CD4-positive, alpha-beta T cell treated with Interleukin-15 for 1 hour (primary cell): ENCODE measurements at regions not wholly inside any gene's neighbourhood (a gene's known extent, or its start where the extent isn't known, plus 50 kb on each side); places are given as distances from the start of the nearest gene placed in this dataset.

Experiments
- DNase-seq: peaks from one replicate; pipeline ENCODE4 v3.0.0-alpha.2; 2020

DNA sequence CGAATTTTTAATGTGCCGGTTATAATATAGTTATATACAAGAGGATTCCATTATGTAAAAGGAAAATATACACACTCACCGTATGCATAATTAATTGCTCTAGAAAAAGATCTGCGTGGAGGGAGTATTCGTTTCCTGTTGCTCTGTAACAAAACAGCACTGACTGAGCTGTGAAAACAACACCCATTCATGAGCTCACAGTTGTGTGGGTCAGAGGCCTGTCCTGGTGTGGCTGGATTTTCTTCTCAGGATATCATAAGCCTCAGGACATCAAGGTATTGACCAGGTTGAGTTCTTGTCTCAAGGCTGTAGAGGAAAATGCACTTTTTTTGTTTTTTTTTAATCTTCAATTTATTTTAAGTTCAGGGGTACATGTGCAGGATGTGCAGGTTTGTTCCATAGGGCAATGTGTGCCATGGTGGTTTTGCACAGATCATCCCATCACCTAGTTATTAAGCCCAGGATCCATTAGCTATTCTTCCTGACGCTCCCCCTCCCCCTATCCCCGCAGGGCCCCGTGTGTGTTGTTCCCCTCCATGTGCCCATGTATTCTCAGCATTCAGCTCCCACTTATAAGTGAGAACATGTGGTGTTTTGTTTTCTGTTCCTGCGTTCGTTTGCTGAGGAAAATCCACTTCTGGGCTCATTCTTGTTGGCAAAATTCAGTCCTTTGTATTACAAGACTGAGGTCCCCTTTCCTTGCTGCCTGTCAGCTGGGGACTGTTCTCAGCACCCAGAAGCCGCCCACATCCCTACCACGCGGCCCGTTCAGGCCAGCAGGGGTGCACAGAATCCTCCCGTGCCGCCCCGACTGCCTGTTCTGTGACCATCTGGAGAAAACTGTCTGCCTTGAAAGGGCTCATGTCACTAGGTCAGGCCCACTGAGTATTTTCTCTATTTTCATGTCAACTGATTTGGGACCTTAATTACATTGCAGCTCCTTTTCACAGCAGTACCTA, 87.4 kb upstream of the ERRFI1 start:
- no peak for DNase-seq

- DNase-seq = no peak
Measured at GRCh38 chr1:8112611-8113261, 86.6 kb upstream of the ERRFI1 start.

DNA sequence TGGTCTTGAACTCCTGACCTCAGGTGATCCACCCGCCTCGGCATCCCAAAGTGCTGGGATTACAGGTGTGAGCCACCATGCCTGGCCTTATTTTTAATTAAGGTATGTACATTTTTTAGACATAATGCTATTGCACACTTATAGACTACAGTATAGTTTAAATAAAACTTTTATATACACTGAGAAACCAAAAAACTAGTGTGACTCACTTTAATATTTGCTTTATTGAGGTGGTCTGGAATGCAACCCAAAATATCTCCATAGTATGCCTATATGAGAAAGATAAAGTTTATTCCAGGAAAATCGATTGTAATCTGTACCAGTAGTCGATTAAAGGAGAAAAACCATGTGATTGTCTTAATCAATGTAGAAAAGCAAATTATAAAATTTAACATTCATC, 85.5 kb upstream of the ERRFI1 start:
- DNase-seq = no peak

- DNase-seq = no peak
Measured at GRCh38 chr1:8109216-8109615, 83.1 kb upstream of the ERRFI1 start.

DNA sequence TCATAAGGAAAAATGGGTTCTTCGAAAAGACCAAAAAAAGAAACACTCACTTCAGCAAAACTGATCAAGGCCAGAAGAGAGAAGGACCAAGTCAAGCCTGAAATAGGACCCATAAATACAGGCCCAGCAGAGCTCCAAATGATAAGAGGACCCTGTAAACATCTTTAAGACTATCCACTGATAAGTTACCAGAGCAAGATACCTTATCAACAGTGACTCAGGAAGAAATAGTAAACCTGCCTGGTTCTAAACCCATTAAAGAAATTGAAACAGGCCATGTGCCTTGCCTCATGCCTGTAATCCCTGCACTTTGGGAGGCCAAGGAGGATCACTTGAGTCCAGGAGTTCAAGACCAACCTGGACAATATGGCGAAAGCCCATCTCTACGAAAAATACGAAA, 81.8 kb upstream of the ERRFI1 start:
- DNase-seq = no peak

DNA sequence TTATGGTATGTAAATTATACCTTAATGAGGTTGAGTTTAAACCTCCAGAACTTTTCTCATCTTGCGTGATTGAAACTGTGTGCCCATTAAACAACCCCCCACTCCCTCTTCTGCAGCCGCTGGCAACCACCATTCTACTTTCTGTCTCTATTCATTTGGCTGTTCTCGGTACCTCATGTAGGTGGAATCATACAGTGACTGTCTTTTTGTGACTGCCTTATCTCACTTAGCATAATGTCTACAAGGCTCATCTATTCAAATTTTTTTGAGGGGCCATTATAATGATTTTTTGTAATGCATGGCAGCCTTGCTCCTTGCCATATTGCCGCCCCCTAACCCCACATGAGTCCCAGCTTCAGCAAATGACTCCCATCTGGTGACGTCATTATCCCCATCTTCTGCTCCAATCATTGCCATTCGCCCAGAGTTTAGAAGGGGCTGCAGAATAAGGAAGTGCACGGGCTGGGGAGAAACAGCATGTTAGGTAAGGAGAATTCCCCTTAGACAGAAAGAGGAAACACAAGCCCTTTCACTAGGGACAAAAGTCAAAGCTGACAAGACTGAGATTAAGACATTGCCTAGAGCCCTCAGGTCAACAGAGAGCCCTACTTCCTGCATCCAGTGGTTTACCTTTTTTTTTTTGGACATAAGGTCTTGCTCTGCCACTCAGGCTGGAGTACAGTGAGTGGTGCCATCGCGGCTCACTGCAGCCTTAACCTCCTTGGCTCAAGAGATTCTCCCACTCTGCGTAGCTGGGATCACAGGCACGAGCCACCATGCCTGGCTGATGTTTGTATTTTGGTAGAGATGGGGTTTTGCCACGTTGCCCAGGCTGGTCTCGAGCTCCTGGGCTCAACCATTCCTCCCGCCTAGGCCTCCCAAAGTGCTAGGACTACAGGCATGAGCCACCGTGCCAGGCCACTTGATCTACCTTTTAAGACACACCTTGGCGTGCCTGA, 78.4 kb upstream of the ERRFI1 start:
- peak; percentile 49 for DNase-seq

DNA sequence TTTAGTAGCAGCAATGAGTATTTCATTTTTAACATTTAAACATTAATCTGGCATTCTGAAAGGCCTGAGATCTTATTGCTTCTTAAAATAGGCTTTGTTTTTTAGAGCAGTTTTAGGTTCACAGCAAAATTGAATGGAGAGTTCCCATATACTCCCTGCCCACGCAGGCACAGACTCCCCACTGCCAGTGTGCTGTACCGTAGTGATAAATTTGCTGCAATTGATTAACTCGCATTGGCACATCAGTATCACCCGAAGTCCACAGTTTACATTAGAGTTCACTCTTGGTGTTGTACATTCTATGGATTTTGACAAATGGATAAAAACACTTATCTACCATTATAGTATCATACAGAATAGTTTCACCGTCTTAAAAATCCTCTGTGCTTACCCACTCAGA, 71.8 kb upstream of the ERRFI1 start:
- DNase-seq = no peak

DNA sequence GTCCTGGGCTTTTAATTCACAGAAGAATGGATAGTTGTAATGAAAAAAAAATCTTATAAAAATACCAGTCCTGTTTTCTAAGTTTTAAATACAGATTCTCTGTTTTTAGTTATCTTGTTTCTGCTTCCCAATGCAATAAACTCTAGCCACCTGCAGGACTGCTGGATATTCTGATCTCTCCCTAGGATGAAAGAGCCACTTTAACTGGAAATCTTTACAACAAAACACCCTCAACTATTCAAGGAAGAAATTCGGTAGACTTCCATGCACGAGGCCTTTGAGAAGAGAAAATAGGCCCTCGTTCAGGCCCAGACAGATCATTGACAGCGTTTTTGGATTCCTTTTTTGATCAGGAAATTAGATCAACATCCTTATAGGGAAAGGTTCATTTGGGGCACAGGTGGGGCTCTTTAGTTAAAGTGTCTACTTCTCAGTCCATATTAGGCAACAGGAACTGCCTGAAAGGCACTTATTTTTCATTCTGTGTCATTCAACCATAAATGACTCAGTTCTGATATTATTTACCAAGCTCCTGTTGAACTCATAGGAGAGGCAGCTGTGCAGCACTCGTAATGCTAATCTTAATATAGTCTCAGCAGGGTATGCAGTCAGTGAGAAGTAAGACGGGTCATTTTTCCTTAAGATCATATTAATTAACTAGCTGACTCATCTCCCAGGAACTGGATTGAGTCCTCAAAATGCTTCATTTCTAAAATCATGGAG, 71.1 kb upstream of the ERRFI1 start:
- no peak for DNase-seq

- DNase-seq = no peak
Measured at GRCh38 chr1:8096105-8097011, 70.2 kb upstream of the ERRFI1 start.

DNA sequence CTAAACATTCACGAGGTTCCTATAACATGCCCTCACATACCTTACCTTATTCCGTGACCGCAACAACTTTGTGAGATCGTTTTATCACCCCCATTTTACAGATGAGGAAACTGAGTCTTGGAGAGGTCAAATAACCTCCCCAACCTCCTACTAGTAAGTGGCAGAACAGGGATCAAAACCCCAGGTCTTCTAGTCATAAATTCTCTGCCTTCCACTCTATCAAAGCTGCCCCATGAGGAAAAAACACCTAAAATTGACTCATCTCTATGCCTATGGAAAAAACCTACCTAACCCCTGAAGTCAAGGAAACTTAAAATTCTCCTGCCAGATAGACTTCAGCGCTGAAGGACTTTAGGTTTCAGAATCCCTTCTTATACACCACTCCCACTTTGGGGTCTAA, 69.5 kb upstream of the ERRFI1 start:
- DNase-seq = no peak

DNA sequence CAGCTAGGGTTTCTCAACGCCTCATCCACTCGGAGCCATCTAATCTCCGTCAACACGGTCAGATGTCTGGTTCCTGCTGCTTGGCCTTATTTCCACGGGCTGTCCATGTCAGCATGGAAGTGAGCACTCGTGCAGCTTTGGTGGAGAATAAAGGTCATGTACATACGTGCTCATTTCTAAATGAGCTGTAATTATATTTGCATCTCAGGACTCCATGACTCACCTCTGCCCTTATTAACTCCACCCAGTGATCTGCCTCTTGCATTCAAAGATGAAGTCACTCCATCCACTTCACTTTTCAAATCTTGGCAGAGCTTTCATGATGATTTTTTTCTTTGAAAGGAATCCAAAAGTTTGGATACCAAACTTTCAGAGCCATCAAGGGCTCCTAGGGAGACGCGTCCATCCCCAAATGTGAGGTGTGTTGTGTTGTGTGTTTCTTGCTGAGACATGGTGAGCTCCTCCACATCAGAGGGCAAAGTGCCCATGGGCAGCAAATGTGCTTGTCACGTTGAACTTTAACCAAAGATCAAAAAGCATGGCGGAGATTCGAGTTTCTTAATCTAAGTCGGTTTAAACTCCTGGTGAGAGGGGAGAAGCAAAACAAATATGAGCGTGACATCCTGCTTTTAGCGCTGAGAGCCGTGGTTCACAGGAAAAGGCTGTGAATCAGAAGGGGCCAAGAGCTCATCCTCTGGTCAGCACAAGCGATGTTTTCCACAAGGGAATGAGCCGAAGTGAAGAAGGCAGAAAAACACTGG, 68.6 kb upstream of the ERRFI1 start:
- no peak for DNase-seq

- DNase-seq = no peak
Measured at GRCh38 chr1:8093221-8093980, 67.3 kb upstream of the ERRFI1 start.

DNA sequence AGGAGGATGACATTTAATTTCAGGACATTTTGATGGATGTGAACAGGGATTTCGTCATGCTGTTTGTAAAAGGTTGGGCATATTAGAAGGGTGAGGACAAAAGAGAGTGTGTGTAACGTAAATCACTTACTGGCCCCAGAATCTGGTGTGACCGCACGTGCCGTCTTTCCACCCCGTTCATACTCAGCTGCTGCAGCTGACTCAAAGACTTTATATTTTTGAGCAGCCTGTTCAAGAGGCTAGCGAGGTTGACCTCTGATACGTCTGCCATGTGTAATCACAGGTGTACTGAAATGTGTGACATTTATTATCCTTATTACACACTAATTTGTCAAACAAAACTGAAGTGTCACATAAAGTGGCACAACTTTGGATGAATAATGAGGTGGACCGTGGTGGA, 66.5 kb upstream of the ERRFI1 start:
- no peak for DNase-seq

DNA sequence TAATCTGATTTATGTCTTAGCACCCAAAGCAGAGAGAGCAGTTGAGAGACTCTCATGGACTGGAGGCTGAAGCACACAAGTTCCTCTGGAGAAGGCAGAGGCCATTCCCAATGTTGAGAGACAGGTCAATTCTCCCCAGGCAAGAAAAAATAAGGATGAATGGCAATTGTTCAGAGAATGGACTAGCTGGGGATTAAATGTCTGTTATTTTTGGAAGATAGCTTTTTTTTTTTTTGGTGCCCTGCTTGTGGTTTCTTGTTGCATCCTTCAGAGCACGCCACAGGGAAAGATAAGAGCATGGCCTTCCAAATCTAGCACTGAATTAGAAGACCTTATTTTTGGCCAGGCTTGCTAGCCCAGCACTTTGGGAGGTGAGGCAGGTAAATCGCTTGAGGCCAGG, 65.6 kb upstream of the ERRFI1 start:
- DNase-seq = no peak

DNA sequence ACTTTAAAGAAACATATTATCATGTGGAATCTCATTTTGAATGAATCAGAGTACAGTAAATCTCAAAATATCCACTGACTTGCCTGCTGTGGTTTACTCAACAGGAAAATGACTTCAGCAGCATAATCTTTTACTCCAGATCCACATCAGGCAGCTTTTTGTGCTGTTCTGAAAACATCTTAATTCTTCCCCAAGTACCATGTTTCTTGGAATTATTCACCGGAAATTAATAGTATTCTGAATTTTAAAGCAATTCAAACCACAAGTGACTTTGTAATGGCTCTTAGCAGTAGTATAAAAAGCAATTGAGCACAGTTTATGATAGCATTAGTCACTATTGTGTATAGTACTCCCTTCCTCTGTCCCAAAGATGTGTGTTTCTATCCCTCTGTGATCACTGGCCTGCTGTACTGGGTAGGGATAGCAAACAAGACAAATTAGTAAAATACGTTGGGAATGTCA, 64.2 kb upstream of the ERRFI1 start:
- no peak for DNase-seq

DNA sequence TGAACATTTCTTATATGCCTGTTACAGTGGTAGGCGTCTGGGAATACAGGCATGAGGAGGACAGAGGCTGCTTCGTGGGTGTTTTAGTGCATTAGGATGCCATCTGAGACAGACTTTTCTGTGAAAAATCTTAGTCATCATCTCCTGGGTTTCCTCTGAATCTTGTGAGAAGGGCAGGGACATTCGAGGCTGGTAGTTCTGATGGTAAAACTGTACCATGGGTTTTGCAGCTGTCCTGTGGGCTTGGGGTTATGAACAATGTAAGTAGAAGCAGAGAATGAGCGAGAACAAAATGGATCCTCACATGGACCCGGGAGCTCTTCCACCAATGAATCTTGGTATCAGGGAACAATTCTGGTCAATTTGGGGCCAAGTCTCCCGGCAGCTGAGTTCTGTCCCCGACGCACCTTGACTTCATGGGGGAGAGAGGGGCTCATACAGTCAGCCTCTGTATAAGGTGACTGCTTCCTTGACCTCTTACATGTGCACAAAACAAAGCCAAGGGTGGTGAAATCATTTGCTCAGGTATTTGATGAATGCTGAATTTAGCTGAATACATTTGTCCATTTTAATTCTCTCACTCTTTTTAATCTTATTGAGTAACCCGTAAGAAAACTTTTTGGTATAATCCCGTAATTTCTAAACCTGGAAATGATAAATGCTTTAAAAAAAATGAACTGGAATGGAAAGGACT, 63.6 kb upstream of the ERRFI1 start:
- no peak for DNase-seq

GRCh38 chr1:8086055-8086454, 59.9 kb upstream of the ERRFI1 start:
- no peak for DNase-seq

GRCh38 chr1:8084913-8085312, 58.8 kb upstream of the ERRFI1 start:
- no peak for DNase-seq
